ENCODE measurements at regions not wholly inside any gene's neighbourhood (a gene's known extent, or its start where the extent isn't known, plus 50 kb on each side); places are given as distances from the start of the nearest gene placed in this dataset.

DNA sequence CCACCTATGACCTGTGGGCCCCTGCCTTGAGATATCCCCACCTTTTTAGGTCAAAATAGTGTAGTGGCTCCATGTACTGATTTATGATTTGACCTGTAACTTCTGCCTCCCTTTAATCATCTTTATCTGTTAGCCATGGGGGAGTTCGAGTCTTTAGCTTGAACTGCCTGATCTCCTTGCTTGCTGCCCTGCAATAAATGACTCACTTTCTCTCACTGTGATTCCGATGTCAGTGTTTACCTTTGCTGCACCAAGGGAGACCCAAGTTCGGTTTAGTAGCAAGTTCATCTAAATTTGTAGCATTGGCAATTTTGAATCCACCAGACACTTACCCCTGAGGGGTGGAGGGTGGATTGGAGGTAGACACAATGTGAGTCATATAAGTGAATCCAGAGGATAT, 814.6 kb upstream of the AUTS2 start (continued):
- TF ChIP-seq, protein P1, sequence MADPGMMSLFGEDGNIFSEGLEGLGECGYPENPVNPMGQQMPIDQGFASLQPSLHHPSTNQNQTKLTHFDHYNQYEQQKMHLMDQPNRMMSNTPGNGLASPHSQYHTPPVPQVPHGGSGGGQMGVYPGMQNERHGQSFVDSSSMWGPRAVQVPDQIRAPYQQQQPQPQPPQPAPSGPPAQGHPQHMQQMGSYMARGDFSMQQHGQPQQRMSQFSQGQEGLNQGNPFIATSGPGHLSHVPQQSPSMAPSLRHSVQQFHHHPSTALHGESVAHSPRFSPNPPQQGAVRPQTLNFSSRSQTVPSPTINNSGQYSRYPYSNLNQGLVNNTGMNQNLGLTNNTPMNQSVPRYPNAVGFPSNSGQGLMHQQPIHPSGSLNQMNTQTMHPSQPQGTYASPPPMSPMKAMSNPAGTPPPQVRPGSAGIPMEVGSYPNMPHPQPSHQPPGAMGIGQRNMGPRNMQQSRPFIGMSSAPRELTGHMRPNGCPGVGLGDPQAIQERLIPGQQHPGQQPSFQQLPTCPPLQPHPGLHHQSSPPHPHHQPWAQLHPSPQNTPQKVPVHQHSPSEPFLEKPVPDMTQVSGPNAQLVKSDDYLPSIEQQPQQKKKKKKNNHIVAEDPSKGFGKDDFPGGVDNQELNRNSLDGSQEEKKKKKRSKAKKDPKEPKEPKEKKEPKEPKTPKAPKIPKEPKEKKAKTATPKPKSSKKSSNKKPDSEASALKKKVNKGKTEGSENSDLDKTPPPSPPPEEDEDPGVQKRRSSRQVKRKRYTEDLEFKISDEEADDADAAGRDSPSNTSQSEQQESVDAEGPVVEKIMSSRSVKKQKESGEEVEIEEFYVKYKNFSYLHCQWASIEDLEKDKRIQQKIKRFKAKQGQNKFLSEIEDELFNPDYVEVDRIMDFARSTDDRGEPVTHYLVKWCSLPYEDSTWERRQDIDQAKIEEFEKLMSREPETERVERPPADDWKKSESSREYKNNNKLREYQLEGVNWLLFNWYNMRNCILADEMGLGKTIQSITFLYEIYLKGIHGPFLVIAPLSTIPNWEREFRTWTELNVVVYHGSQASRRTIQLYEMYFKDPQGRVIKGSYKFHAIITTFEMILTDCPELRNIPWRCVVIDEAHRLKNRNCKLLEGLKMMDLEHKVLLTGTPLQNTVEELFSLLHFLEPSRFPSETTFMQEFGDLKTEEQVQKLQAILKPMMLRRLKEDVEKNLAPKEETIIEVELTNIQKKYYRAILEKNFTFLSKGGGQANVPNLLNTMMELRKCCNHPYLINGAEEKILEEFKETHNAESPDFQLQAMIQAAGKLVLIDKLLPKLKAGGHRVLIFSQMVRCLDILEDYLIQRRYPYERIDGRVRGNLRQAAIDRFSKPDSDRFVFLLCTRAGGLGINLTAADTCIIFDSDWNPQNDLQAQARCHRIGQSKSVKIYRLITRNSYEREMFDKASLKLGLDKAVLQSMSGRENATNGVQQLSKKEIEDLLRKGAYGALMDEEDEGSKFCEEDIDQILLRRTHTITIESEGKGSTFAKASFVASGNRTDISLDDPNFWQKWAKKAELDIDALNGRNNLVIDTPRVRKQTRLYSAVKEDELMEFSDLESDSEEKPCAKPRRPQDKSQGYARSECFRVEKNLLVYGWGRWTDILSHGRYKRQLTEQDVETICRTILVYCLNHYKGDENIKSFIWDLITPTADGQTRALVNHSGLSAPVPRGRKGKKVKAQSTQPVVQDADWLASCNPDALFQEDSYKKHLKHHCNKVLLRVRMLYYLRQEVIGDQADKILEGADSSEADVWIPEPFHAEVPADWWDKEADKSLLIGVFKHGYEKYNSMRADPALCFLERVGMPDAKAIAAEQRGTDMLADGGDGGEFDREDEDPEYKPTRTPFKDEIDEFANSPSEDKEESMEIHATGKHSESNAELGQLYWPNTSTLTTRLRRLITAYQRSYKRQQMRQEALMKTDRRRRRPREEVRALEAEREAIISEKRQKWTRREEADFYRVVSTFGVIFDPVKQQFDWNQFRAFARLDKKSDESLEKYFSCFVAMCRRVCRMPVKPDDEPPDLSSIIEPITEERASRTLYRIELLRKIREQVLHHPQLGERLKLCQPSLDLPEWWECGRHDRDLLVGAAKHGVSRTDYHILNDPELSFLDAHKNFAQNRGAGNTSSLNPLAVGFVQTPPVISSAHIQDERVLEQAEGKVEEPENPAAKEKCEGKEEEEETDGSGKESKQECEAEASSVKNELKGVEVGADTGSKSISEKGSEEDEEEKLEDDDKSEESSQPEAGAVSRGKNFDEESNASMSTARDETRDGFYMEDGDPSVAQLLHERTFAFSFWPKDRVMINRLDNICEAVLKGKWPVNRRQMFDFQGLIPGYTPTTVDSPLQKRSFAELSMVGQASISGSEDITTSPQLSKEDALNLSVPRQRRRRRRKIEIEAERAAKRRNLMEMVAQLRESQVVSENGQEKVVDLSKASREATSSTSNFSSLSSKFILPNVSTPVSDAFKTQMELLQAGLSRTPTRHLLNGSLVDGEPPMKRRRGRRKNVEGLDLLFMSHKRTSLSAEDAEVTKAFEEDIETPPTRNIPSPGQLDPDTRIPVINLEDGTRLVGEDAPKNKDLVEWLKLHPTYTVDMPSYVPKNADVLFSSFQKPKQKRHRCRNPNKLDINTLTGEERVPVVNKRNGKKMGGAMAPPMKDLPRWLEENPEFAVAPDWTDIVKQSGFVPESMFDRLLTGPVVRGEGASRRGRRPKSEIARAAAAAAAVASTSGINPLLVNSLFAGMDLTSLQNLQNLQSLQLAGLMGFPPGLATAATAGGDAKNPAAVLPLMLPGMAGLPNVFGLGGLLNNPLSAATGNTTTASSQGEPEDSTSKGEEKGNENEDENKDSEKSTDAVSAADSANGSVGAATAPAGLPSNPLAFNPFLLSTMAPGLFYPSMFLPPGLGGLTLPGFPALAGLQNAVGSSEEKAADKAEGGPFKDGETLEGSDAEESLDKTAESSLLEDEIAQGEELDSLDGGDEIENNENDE (IDR thresholded peaks at IDR 0.05; ENCODE audit: insufficient replicate concordance, low read length): no peak
- no peak for TF ChIP-seq GTF2F1 (IDR thresholded peaks at IDR 0.05; ENCODE audit: borderline replicate concordance, low read depth, low read length)
- no peak for TF ChIP-seq KDM1A (IDR thresholded peaks at IDR 0.05; ENCODE audit: borderline replicate concordance, low read length)

Data from H1 (cell line).